DOHH2 (cell line): ENCODE measurements at regions not wholly inside any gene's neighbourhood (a gene's known extent, or its start where the extent isn't known, plus 50 kb on each side); places are given as distances from the start of the nearest gene placed in this dataset.

Experiments
- EZH2phosphoT487 ChIP-seq: fragments of 200-600 bp; sonication (generic); IDR thresholded peaks from 2 replicates; pipeline ENCODE4 v1.6.1; 2017; ENCODE audit warnings: borderline replicate concordance, mild to moderate bottlenecking, antibody characterized with exemption, low read length, moderate library complexity, mixed read lengths
- TF ChIP-seq, protein P1 (sequence below): fragments of 200-600 bp; sonication (generic); IDR thresholded peaks from one replicate; pipeline ENCODE4 v1.5.1; 2014; ENCODE audit warnings: antibody characterized with exemption, mild to moderate bottlenecking, low read depth, low read length; ENCODE audit not compliant: poor library complexity, severe bottlenecking

DNA sequence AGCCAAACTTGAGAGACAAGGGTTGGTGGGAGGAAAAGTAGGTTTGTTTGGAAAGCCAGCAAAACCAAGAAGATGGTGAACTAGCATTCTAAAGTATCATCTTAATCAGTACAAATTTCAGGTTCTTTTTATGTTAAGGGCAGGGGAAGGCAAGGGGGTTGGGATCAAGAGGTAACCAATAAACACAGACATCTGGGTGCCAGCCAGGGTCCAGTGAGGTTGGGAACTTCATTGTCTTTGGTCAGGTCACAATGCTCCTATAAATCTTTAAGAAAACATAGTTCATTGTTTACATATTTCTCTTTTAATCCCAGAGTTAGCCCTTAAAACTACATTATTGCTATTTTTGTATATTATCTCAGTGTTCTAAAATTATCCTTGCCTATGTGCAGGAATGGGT lies 126.2 kb upstream of the NR5A2 start:
- TF ChIP-seq, protein P1, sequence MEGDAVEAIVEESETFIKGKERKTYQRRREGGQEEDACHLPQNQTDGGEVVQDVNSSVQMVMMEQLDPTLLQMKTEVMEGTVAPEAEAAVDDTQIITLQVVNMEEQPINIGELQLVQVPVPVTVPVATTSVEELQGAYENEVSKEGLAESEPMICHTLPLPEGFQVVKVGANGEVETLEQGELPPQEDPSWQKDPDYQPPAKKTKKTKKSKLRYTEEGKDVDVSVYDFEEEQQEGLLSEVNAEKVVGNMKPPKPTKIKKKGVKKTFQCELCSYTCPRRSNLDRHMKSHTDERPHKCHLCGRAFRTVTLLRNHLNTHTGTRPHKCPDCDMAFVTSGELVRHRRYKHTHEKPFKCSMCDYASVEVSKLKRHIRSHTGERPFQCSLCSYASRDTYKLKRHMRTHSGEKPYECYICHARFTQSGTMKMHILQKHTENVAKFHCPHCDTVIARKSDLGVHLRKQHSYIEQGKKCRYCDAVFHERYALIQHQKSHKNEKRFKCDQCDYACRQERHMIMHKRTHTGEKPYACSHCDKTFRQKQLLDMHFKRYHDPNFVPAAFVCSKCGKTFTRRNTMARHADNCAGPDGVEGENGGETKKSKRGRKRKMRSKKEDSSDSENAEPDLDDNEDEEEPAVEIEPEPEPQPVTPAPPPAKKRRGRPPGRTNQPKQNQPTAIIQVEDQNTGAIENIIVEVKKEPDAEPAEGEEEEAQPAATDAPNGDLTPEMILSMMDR, result no peak
- no peak for TF ChIP-seq EZH2phosphoT487
